GM12873 (cell line): ENCODE measurements at regions not wholly inside any gene's neighbourhood (a gene's known extent, or its start where the extent isn't known, plus 50 kb on each side); places are given as distances from the start of the nearest gene placed in this dataset.

ENCODE experiments used
- CTCF ChIP-seq: IDR thresholded peaks from 2 replicates; pipeline ENCODE4 v1.5.1; 2012; ENCODE audit warnings: low read depth, mild to moderate bottlenecking, moderate library complexity, low read length, control low read depth; ENCODE audit not compliant: insufficient read depth; ENCODE audit errors: missing control alignments

- TF ChIP-seq CTCF = no peak
These were observed 396.3 kb upstream of the PROK2 start for GRCh38 chr3:72181251-72181650.

GRCh38 chr3:72180405-72180804, 395.5 kb upstream of the PROK2 start:
- no peak for TF ChIP-seq CTCF

DNA sequence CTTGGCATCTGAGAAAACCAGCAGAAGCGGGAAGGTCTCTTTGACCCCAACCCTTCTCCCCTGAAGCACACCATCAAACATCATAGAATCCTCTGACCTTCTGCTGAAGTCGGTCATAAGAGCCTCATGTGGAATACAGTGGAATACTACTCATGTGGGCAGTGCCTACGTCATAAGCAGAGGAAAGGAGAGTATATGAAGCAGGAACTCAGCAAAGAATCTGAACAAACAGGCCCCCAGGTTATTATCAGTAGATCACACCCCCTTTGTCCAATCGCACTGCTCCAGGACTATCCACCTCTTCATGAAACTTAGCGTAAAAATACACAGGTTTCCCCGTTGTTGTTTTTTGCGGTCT, 394.1 kb upstream of the PROK2 start:
- TF ChIP-seq CTCF = no peak

GRCh38 chr3:72178463-72179106, 393.6 kb upstream of the PROK2 start:
- TF ChIP-seq CTCF = no peak

DNA sequence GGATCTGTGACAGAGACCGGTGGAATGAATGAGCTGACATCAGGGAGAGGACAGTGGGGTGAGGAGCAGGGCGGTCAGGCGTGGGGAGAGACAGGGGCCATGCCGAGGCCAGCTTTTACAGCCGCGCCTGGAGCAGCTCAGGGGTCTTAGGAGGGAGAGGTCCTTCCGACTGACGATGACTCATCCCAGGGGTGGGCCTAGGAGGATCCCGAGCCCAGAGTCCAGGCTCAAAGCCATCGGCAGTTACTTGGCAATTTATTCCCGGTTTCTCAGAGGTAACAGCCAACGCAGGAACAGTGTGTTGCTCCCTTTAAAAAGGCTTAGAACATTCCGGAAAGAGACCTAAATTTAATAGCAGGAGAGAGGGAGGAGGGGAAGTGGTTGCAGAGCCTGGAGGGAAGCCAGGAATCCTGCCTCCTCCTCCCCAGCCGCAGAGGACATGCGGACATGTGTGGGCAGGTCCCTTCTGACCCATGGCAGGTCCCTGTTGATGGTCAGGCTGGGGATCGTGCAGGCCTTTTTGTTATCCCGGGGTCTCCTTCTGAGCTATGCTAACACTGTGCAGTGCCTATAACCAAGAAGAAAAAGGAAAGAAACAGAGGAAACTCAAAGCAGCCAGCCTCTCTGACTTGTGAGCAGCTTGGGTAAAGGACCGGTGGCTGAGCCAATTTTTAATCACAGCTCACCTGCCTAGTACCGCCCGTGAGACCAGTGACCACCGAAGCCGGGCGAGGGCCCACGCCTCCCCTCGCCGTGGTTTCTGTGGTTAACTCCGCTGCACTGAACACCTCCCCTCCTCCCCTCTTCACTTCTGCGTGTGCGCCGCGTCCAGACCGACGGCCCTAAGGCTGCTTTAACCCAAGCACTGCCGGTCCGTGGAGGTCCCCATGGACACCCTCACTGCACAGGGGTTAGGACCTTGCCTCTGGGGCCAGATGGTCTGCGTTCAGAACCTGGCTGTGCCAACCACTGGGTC, 392.4 kb upstream of the PROK2 start:
- no peak for TF ChIP-seq CTCF

- no peak for TF ChIP-seq CTCF
These were observed 391.6 kb upstream of the PROK2 start for GRCh38 chr3:72176537-72177041.

GRCh38 chr3:72175296-72175858, 390.4 kb upstream of the PROK2 start:
- no peak for TF ChIP-seq CTCF
